Skeletal muscle tissue (tissue), 3 donors: ENCODE measurements at regions not wholly inside any gene's neighbourhood (a gene's known extent, or its start where the extent isn't known, plus 50 kb on each side); places are given as distances from the start of the nearest gene placed in this dataset.
"Not testable (repeated sequence)": the region's sequence is repeated elsewhere in the genome, so short reads cannot be mapped to it uniquely, and the experiment has no call there.

ENCODE experiments used
- H3K27ac ChIP-seq: one replicate; pipeline ENCODE4 v1.7.0; 2013; ENCODE audit warnings: mild to moderate bottlenecking, low read depth, low read length, inconsistent platforms
- H3K27me3 ChIP-seq, 3 donors: one replicate each; pipeline ENCODE4 v1.7.0; 2013; ENCODE audit warnings: low read length in 3 of 3; ENCODE audit not compliant: control insufficient read depth in 3 of 3, insufficient read depth in 3 of 3
- H3K36me3 ChIP-seq, 3 donors: one replicate each; pipeline ENCODE4 v1.7.0; 2013; ENCODE audit warnings: low read length in 3 of 3; ENCODE audit not compliant: control insufficient read depth in 3 of 3, insufficient read depth in 3 of 3
- H3K4me1 ChIP-seq, 3 donors: one replicate each; pipeline ENCODE4 v1.7.0; 2013; ENCODE audit warnings: low read length in 3 of 3, mild to moderate bottlenecking in 3 of 3; ENCODE audit not compliant: control insufficient read depth in 3 of 3, insufficient read depth in 3 of 3
- H3K4me3 ChIP-seq, 3 donors: one replicate each; pipeline ENCODE4 v1.7.0; 2013; ENCODE audit warnings: low read length in 3 of 3
- H3K9ac ChIP-seq, 3 donors: one replicate each; pipeline ENCODE4 v1.7.0; 2013; ENCODE audit warnings: low read length in 3 of 3, mild to moderate bottlenecking in 3 of 3, moderate library complexity in 2 of 3, low read depth in 1 of 3
- H3K9me3 ChIP-seq, 3 donors: one replicate each; pipeline ENCODE4 v1.7.0; 2013; ENCODE audit warnings: low read length in 3 of 3; ENCODE audit not compliant: control insufficient read depth in 3 of 3
- donor health status: Osteomylitis.

DNA sequence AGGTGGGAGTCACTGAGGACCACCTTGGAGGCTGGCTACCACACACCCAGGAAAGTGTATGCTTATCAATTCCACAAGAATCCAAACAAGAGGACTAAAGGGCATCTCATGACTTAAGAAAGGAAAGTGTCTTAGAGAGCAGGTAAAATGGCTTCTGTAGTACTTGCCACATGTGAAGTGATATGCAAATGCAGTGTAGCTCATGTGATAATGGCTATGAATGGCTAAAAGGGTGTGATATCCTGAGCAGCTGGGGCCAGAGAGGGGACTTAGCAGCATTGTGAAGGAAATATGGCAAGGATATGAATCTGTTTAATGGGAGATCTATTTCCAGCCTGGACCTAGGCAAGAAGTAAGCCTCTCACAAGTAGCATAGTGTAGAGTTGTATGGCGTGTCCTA is 90.5 kb downstream of the BUB3 start:
- Histone ChIP-seq H3K4me3 (no peak overlapping the region), H3K27ac (no peak overlapping the region), H3K9me3 (no peaks in the 10 kb centered on the region), H3K4me1 (no peaks in the 10 kb centered on the region), H3K27me3 (no peaks in the 10 kb centered on the region), H3K36me3 (no peaks in the 10 kb centered on the region), H3K9ac (no peak overlapping the region)

DNA sequence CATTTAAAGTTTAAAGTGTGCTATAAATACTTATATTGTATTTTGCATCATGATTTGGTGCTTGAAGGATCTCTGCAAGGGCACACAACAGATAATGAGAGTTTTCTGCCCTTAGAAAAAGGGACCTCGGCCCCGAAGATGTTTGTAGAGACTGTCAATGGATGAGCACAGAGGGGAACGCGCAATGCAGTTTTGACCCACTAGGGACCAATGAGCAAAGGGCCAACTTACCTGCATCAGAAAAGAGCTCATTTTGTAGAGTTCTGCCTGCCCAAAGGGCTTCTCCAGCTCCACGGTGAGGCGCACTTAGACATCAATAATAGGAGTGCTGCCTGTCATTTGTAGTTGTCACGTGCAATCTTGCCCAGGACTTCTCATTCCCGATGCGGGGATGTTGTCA is 91.1 kb downstream of the BUB3 start:
- no peak overlapping the region for H3K27ac ChIP-seq
- no peak overlapping the region for H3K9ac ChIP-seq
- H3K27me3 ChIP-seq = no peaks in the 10 kb centered on the region
- no peaks in the 10 kb centered on the region for H3K4me1 ChIP-seq
- H3K4me3 ChIP-seq = no peak overlapping the region
- no peaks in the 10 kb centered on the region for H3K36me3 ChIP-seq
- H3K9me3 ChIP-seq = no peaks in the 10 kb centered on the region

DNA sequence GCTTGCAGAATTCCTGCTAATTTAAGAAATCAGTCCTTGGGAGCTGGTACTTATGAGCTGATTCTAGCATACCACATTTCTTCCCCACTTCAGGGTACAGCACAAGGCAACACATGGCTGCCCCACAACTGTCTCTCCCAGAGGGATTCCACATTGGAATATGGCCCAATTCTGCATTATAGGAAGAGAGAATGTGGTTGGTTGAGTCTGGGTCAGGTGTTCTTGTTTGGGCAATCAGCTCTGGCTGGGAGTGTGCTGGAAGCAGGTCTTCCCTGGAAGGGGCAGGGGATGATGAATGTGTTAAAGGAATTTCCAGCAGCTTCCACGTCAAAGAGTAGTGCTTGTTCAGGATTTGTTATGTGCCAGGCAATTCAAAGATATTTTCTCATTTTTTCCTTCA is 95.7 kb downstream of the BUB3 start:
- H3K36me3 ChIP-seq = peaks cover 0 to 2% (median 0%) of the 10 kb centered on the region in 3 donors
- H3K27ac ChIP-seq = no peak overlapping the region
- no peak overlapping the region for H3K4me3 ChIP-seq
- no peaks in the 10 kb centered on the region for H3K9me3 ChIP-seq
- H3K27me3 ChIP-seq = no peaks in the 10 kb centered on the region
- no peaks in the 10 kb centered on the region for H3K4me1 ChIP-seq
- H3K9ac ChIP-seq = no peak overlapping the region

DNA sequence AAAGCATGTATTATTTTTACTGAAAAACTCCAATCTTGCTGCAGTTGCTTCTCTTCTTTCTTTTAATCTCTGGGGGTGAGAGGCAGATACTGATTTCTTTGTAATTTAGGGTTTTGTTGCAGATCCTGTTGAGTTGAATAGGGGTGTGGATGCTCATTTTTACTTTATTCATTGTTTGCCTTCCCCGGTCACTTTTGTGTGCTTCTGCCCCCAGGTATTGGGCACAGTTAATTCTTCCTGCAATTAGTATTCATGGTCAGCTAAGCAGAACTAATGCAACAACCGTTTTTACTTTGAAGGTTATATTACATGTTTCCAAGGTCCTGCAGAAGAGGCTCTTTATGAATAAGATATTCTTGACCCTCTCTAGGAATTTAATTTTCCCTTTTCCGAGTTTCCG is 96.4 kb downstream of the BUB3 start:
- H3K4me1 ChIP-seq = no peaks in the 10 kb centered on the region
- no peak overlapping the region for H3K9ac ChIP-seq
- no peaks in the 10 kb centered on the region for H3K27me3 ChIP-seq

DNA sequence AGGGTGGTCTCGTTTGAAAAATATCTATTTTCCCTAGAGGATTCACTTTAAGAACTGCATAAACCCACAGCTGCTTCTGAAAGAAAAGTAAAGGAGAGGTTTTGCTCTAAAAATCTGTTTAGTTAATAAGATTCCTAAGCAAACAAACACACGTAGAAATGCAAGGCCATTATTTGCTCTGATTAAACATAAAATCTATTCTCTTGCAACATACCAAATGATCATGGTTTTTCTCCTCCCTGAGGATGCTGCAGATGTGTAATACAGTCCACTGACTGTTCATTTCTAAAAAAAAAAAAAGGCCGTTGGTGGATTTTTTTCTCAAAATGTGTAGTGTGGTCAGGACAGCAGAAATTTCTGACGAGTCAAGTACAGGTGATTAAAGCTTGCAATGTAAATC is 98.6 kb downstream of the BUB3 start:
- Histone ChIP-seq H3K4me1 (no peaks in the 10 kb centered on the region), H3K9me3 (no peaks in the 10 kb centered on the region), H3K9ac (no peak overlapping the region), H3K36me3 (peaks cover 0 to 2% (median 0%) of the 10 kb centered on the region in 3 donors), H3K27me3 (no peaks in the 10 kb centered on the region), H3K27ac (no peak overlapping the region), H3K4me3 (no peak overlapping the region)

More for the DNA sequence above, 96.4 kb downstream of the BUB3 start:
- H3K36me3 ChIP-seq = peaks cover 0 to 2% (median 0%) of the 10 kb centered on the region in 3 donors
- H3K9me3 ChIP-seq = no peaks in the 10 kb centered on the region
- no peak overlapping the region for H3K4me3 ChIP-seq
- H3K27ac ChIP-seq = no peak overlapping the region

DNA sequence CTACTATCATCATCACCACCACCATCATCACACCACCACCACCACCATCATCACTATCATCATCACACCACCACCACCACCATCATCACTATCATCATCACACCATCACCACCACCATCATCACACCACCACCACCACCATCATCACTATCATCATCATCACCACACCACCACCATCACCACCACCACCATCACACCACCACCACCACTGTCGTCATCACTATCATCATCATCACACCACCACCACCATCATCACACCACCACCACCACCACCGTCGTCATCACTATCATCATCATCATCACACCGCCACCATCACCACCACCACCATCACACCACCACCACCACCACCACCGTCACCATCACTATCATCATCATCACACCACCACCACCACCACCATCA is 100.1 kb downstream of the BUB3 start:
- not testable (repeated sequence) for H3K9me3 ChIP-seq, H3K27me3 ChIP-seq, H3K4me3 ChIP-seq, H3K36me3 ChIP-seq, H3K9ac ChIP-seq, H3K4me1 ChIP-seq, H3K27ac ChIP-seq

DNA sequence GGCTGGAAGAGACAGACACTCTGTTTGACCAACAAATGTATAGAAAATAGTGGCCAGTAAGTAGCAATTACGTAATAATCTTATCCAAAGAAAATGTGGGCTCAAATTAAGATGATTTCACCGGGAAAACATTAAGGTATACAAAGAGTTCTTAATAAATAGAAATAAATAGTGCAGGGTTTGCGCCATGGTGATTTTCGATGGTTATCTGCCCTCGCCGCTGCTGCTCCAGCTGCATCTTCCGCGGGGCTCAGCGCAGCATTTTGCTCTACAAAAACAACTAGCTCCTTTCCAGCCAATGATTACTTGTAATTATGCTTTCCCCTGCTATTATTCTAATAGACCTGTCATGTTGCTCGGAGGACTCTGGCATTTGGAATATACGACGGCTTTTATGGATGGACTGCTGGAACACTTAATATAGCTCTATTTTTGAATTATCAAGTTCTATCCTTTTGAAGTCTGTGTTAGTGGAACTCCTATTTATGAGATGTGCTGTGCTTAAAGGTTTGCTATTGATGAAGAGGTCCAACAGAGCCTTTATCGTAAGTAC is 103.8 kb downstream of the BUB3 start:
- Histone ChIP-seq H3K9ac (no peak overlapping the region), H3K27ac (no peak overlapping the region), H3K36me3 (peaks cover 0 to 2% (median 0%) of the 10 kb centered on the region in 3 donors), H3K9me3 (no peaks in the 10 kb centered on the region), H3K4me3 (no peak overlapping the region), H3K27me3 (no peaks in the 10 kb centered on the region), H3K4me1 (no peaks in the 10 kb centered on the region)

DNA sequence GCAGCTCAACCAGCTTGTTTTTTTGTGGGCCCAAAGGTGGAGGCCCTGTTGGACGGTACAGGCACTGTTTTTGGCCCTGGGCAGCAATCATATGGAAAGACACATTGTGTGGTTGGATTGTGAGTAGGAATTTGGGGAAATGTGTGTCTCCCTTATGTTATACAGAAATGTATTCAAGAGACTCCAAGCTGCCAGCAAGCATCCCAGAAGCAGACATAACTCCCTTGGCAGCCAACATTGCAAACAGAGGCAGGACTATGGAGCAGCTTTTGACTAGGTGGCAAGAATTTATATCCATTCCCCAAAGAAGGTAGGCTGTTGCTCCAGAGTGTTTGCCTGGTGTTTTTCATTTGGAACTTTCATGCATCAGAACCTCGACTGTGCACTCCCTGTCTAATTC is 104.9 kb downstream of the BUB3 start:
- H3K27me3 ChIP-seq = no peaks in the 10 kb centered on the region
- H3K27ac ChIP-seq = no peak overlapping the region
- H3K9ac ChIP-seq = no peak overlapping the region
- peaks cover 0 to 1% (median 0%) of the 10 kb centered on the region in 3 donors for H3K36me3 ChIP-seq
- no peaks in the 10 kb centered on the region for H3K4me1 ChIP-seq
- no peaks in the 10 kb centered on the region for H3K9me3 ChIP-seq
- H3K4me3 ChIP-seq = no peak overlapping the region

DNA sequence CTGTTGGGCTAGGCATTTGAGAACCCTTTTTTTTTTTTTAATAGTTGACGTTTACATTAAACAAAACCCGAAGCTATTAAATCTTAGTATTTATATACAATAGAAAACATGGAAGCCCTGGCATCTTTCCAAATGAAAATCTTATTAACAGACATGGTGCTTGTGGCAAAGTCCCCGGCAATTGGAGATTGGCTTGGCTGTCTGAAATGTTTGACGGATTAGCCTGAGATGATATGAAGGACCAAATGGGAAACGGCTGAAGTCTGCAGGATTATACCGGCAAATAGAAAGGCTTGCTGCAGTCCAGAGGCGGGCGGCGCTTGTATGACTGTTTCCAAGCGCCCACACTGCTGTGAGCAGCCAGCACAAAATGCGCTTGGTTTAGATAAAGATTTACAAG is 105.6 kb downstream of the BUB3 start:
- Histone ChIP-seq H3K9ac (no peak overlapping the region), H3K9me3 (no peaks in the 10 kb centered on the region), H3K4me3 (no peak overlapping the region), H3K36me3 (no peaks in the 10 kb centered on the region), H3K4me1 (no peaks in the 10 kb centered on the region), H3K27me3 (no peaks in the 10 kb centered on the region), H3K27ac (no peak overlapping the region)

DNA sequence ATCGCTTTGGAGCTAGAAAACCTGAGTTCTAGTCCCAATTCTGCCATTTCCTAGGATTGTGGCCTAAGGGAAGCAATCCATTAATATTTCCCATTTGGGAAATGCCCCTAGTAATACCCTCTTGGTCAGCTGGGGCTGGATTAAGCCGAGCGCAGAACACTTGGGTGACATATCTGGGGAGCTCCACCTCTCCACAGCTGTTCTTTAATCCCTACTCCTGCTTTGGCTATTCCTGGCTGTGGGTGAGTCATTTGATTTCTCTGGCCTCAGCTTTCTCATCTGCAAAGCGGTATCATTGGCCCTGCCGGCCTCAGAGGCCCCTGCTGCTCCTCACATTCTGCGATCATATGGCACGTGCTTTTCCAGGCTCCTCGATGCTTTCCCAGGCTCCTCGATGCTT is 108.3 kb downstream of the BUB3 start:
- no peak overlapping the region for H3K4me3 ChIP-seq
- no peak overlapping the region for H3K27ac ChIP-seq
- no peaks in the 10 kb centered on the region for H3K27me3 ChIP-seq
- no peak overlapping the region for H3K9ac ChIP-seq
- no peaks in the 10 kb centered on the region for H3K36me3 ChIP-seq
- no peaks in the 10 kb centered on the region for H3K9me3 ChIP-seq
- H3K4me1 ChIP-seq = no peaks in the 10 kb centered on the region

DNA sequence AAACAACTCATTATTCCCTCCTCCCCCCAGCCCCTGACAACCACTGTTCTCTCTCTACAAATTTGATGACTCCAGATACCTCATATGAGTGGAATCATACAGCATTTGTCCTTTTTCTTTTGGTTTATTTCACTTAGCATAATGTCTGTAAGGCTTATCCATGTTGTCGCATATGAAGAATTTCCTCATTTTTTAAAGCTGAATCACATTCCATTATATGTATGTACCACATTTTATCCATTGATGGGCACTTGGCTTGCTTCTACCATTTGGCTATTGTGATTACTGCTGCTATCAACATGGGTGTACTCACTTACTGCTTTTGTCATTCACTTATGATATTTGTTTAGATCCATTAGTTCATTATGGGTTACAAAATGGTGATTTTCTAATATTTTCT is 112.8 kb downstream of the BUB3 start:
- H3K36me3 ChIP-seq = no peaks in the 10 kb centered on the region
- H3K4me1 ChIP-seq = no peaks in the 10 kb centered on the region
- H3K9ac ChIP-seq = no peak overlapping the region
- H3K27ac ChIP-seq = no peak overlapping the region
- H3K4me3 ChIP-seq = no peak overlapping the region
- no peaks in the 10 kb centered on the region for H3K27me3 ChIP-seq
- no peaks in the 10 kb centered on the region for H3K9me3 ChIP-seq
